Coronary artery (tissue), 2 donors: ENCODE measurements at regions not wholly inside any gene's neighbourhood (a gene's known extent, or its start where the extent isn't known, plus 50 kb on each side); places are given as distances from the start of the nearest gene placed in this dataset.
"Not testable (repeated sequence)": the region's sequence is repeated elsewhere in the genome, so short reads cannot be mapped to it uniquely, and the experiment has no call there.

Experiments
- DNase-seq: peaks from one replicate; pipeline ENCODE4 v3.0.0-alpha.2; 2017; ENCODE audit warnings: low spot score
- H3K27ac ChIP-seq, 2 donors: fragments of 200-600 bp; sonication (generic); one replicate each; pipeline ENCODE4 v1.5.1; 2016 to 2019
- H3K4me3 ChIP-seq: fragments of 200-600 bp; sonication (generic); 2 replicates; pipeline ENCODE4 v1.5.1; 2016; ENCODE audit warnings: mild to moderate bottlenecking, moderate library complexity
- CTCF ChIP-seq: fragments of 200-600 bp; sonication (generic); IDR thresholded peaks from one replicate; pipeline ENCODE4 v1.5.1; 2019; ENCODE audit warnings: antibody characterized with exemption

DNA sequence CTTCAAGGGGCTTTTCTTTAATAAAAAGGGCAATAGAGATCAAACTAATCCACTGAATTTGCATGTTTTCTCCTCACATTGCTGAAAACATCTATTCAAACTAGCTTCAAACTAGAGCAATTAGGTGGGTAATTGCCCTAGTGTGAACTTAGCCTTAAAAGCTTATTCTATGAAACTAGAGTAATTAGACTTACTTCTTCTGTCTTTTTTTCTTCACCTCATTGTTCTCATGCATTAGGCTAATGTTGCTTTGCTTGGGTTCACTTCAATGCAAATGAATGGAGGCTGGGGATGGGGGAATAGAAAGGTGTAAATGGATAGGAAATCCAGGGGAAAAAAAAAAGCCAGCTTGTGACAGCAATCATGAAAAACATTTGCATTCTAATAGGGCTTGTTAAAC is 414.8 kb upstream of the LMO3 start:
- TF ChIP-seq CTCF = no peak
- Histone ChIP-seq H3K27ac (no peak overlapping the region), H3K4me3 (no peak overlapping the region)
- no peak for DNase-seq

GRCh38 chr12:17017402-17017801 is 411.4 kb upstream of the LMO3 start:
- H3K4me3 ChIP-seq = no peak overlapping the region
- no peak overlapping the region for H3K27ac ChIP-seq
- DNase-seq = no peak
- no peak for TF ChIP-seq CTCF

DNA sequence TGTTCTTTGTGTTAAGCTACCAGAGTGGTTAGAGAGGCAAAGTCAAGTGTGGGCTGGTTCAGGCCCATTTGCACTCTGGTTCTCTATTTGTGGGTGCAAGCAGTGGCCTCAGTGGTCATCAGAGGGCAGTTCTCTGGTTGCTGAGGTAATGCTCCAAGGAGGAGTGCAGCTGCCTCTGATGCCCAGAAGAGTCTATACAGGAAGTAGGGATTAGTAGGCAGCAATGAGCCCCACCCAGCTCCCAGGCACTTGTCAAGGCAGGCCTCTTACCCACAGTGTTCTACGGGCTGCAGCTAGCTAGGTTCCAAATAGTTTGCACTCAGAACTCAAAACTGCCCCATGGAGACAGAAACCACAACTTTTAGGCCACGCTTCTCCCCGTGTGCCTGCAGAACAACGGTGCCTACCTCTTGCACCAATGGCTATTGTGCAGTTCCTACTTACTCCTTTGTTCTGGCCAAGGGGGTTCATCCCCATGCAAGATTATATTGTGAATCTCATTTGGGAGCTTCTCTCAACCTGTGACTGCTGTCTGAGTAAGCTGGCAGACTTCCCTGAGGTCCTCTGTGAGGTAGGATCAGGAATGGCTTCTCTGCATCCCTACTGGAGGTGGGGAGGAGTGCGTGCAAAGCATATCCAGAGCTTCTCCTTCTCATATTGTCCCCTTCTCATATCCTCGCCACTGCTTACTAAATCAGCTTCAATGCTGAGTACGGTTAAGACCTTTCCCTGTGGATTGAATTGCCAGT is 410.3 kb upstream of the LMO3 start:
- Histone ChIP-seq H3K4me3 (no peak overlapping the region), H3K27ac (no peak overlapping the region)
- no peak for TF ChIP-seq CTCF
- no peak for DNase-seq

- no peak overlapping the region for H3K4me3 ChIP-seq
- TF ChIP-seq CTCF = no peak
- H3K27ac ChIP-seq = no peak overlapping the region
- DNase-seq = no peak
Observed at GRCh38 chr12:17015501-17015900, 409.5 kb upstream of the LMO3 start.

- H3K4me3 ChIP-seq, DNase-seq: not testable (repeated sequence)
Observed at GRCh38 chr12:17007442-17008040, 401.6 kb upstream of the LMO3 start.

GRCh38 chr12:16998538-16998937 is 392.6 kb upstream of the LMO3 start:
- DNase-seq, H3K27ac ChIP-seq, H3K4me3 ChIP-seq: not testable (repeated sequence)

More at GRCh38 chr12:17007442-17008040, 401.6 kb upstream of the LMO3 start:
- H3K27ac ChIP-seq = not testable (repeated sequence)

DNA sequence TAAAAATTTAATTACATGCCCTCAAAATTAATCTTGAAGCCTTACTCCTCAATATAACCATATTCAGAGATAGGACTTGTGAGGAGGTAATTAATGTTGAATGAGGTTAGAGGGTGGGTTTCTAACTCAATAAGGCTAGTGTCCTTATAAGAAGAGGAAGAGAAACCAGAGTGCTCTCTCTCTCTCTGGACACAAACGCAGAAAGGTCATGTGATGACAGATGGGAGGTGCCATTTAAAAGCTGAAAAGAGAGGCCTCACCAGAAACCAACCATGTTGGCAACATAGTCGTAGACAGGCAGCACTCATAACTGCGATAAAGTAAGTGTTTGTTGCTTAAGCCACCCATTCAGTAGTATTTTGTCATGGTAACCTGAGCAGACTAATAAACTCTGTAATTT is 378.5 kb upstream of the LMO3 start:
- no peak for DNase-seq
- TF ChIP-seq CTCF = no peak
- Histone ChIP-seq H3K27ac (no peak overlapping the region), H3K4me3 (no peak overlapping the region)
